Mucosa of descending colon (tissue), 3 donors: ENCODE measurements at regions not wholly inside any gene's neighbourhood (a gene's known extent, or its start where the extent isn't known, plus 50 kb on each side); places are given as distances from the start of the nearest gene placed in this dataset.
"Not testable (repeated sequence)": the region's sequence is repeated elsewhere in the genome, so short reads cannot be mapped to it uniquely, and the experiment has no call there.

Source experiments
- ATAC-seq: fragments of 200-7000 bp; cut with Tn5 transposase; one replicate; pipeline ENCODE4 v1.9.1; 2020; ENCODE audit warnings: mild to moderate bottlenecking, moderate library complexity
- DNase-seq, 3 donors: peaks; one replicate each; pipeline ENCODE4 v3.0.0-alpha.2; 2020
- H3K36me3 ChIP-seq: fragments of 200-600 bp; one replicate; pipeline ENCODE4 v1.8.0; 2021; ENCODE audit warnings: low read depth, mild to moderate bottlenecking
- H3K4me1 ChIP-seq: fragments of 200-600 bp; one replicate; pipeline ENCODE4 v1.8.0; 2021; ENCODE audit warnings: low read depth, mild to moderate bottlenecking
- H3K4me3 ChIP-seq: fragments of 200-600 bp; one replicate; pipeline ENCODE4 v1.8.0; 2021; ENCODE audit warnings: mild to moderate bottlenecking
- H3K9me3 ChIP-seq: fragments of 200-600 bp; one replicate; pipeline ENCODE4 v1.8.0; 2021; ENCODE audit warnings: mild to moderate bottlenecking
- CTCF ChIP-seq: fragments of 200-600 bp; IDR thresholded peaks from one replicate; pipeline ENCODE4 v1.8.0; 2022; ENCODE audit warnings: antibody characterized with exemption, mild to moderate bottlenecking
- intact Hi-C, 2 donors: fragments of 100-400 bp; cut with DNase I in 1 of 2; cut with micrococcal nuclease in 1 of 2; formaldehyde crosslinking; loops; one replicate each; pipeline versions ENCODE4 v1.11.0 to v1.11.1; 2022; cut with DNase I, micrococcal nuclease
- donor health status: DM: no; HTN: no; CAD: no; lungs with moderate emphysema.
- donor health status: DM: no; HTN: no; CAD: no.
- donor health status: DM: no; HTN: yes; CAD: no.

DNA sequence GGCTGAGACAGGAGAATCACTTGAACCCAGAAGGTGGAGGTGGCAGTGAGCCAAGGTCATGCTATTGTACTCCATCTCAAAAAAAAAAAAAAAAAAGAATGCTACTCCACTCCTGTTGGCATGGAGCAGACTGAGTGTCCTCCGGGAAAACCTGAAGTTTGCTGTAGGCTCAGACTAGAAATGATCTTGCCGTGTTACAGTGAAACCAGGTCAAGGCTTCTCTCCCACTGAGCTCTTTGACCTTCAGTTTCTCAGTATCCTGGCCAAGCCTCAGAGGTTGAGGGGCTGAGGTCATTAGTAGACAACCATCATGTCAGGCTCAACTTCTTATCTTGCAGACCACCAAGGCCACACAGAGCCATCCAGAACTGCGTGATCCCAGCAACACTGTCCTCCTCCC lies 348.6 kb upstream of the ZNF32 start:
- H3K36me3 ChIP-seq: no peaks in the 10 kb centered on the region
- no peak for ATAC-seq
- no peak overlapping the region for H3K4me3 ChIP-seq
- intact Hi-C loops: no loop called here
- no peak for DNase-seq
- TF ChIP-seq CTCF: no peak
- H3K4me1 ChIP-seq: no peaks in the 10 kb centered on the region
- no peaks in the 10 kb centered on the region for H3K9me3 ChIP-seq

DNA sequence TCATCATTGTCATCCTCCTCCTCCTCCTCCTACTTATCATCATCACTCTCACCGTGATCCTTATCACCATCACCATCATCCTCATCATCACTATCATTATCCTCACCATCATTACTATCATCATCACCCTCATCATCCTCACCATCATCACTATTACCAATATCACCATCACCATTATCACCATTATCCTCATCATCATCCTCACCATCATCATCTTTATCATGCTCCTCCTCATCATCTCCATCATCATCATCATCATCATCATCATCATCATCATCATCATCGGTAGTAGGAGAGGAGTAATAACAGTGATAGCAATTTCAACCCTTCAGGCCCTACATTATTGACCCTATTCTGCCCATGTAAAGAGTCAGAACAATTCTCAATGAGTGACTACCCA lies 345.9 kb upstream of the ZNF32 start:
- no peak for DNase-seq
- Histone ChIP-seq H3K4me3 (no peak overlapping the region), H3K4me1 (no peaks in the 10 kb centered on the region), H3K36me3 (no peaks in the 10 kb centered on the region), H3K9me3 (no peaks in the 10 kb centered on the region)
- no peak for ATAC-seq
- no peak for TF ChIP-seq CTCF
- intact Hi-C loops: no loop called here

DNA sequence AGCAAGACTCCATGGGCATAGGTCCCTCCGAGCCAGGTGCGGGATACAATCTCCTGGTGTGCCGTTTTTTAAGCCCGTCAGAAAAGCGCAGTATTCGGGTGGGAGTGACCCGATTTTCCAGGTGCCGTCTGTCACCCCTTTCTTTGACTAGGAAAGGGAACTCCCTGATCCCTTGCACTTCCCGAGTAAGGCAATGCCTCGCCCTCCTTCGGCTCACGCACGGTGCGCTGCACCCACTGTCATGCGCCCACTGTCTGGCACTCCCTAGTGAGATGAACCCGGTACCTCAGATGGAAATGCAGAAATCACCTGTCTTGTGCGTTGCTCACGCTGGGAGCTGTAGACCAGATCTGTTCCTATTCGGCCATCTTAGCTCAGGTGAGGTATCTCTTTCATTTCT lies 344.1 kb upstream of the ZNF32 start:
- H3K4me1 ChIP-seq, ATAC-seq, intact Hi-C loops, DNase-seq, H3K4me3 ChIP-seq, H3K9me3 ChIP-seq, H3K36me3 ChIP-seq: not testable (repeated sequence)

DNA sequence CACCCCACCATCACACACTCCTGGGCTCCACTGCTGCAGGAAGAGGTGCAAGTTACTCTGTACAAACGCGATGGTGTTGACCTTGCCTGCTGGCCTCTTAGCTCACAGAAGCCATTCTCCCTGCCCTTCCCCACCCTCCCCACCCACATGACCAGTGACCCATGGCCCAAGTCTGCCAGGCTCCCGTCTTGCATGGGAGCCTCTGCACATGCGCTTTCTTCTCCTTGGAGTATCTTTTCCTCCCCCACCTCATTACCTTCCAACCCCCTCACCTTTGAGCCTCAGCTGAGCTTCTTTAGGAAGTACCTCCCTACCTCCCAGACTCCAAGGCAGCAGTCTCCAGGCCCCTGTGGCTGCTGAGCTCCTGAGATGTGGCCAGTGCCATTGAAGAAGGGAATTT lies 337.7 kb upstream of the ZNF32 start:
- Histone ChIP-seq H3K4me3 (no peak overlapping the region), H3K36me3 (no peaks in the 10 kb centered on the region), H3K9me3 (no peaks in the 10 kb centered on the region), H3K4me1 (no peaks in the 10 kb centered on the region)
- ATAC-seq (no peak), DNase-seq (no peak)
- TF ChIP-seq CTCF: no peak
- intact Hi-C loops: no loop called here

GRCh38 chr10:43985941-43986340 lies 337.3 kb upstream of the ZNF32 start:
- no peak for ATAC-seq
- no peaks in the 10 kb centered on the region for H3K4me1 ChIP-seq
- TF ChIP-seq CTCF: no peak

GRCh38 chr10:43983856-43984271 lies 335.2 kb upstream of the ZNF32 start:
- no peak for DNase-seq
- Histone ChIP-seq H3K4me3 (no peak overlapping the region), H3K36me3 (no peaks in the 10 kb centered on the region), H3K9me3 (no peaks in the 10 kb centered on the region), H3K4me1 (no peaks in the 10 kb centered on the region)
- no peak for TF ChIP-seq CTCF
- no peak for ATAC-seq
- intact Hi-C loops: no loop called here

More at GRCh38 chr10:43985941-43986340, 337.3 kb upstream of the ZNF32 start:
- no peaks in the 10 kb centered on the region for H3K36me3 ChIP-seq
- H3K4me3 ChIP-seq: no peak overlapping the region
- intact Hi-C loops: no loop called here
- DNase-seq: no peak
- H3K9me3 ChIP-seq: no peaks in the 10 kb centered on the region
